Parathyroid adenoma (tissue), 2 donors: ENCODE measurements at regions not wholly inside any gene's neighbourhood (a gene's known extent, or its start where the extent isn't known, plus 50 kb on each side); places are given as distances from the start of the nearest gene placed in this dataset.

Experiments used
- H2AFZ ChIP-seq: fragments of 300-600 bp; sonication (generic); one replicate; pipeline ENCODE4 v1.7.0; 2017; ENCODE audit warnings: antibody characterized with exemption, mild to moderate bottlenecking
- H3K27ac ChIP-seq: fragments of 300-600 bp; sonication (generic); one replicate; pipeline ENCODE4 v1.7.0; 2017
- H3K27me3 ChIP-seq: fragments of 300-600 bp; sonication (generic); one replicate; pipeline ENCODE4 v1.7.0; 2017; ENCODE audit warnings: low read length; ENCODE audit not compliant: control insufficient read depth, insufficient read depth
- H3K36me3 ChIP-seq: fragments of 300-600 bp; sonication (generic); one replicate; pipeline ENCODE4 v1.7.0; 2017; ENCODE audit warnings: low read length; ENCODE audit not compliant: control insufficient read depth, insufficient read depth
- H3K4me1 ChIP-seq: fragments of 300-600 bp; sonication (generic); one replicate; pipeline ENCODE4 v1.7.0; 2017; ENCODE audit warnings: control low read depth
- H3K4me2 ChIP-seq: fragments of 300-600 bp; sonication (generic); one replicate; pipeline ENCODE4 v1.7.0; 2017; ENCODE audit warnings: low read length
- H3K4me3 ChIP-seq: fragments of 300-600 bp; sonication (generic); one replicate; pipeline ENCODE4 v1.7.0; 2017; ENCODE audit warnings: low read depth, low read length
- H3K79me2 ChIP-seq: fragments of 300-600 bp; sonication (generic); one replicate; pipeline ENCODE4 v1.7.0; 2017; ENCODE audit warnings: control low read depth
- H3K9ac ChIP-seq: fragments of 300-600 bp; sonication (generic); one replicate; pipeline ENCODE4 v1.7.0; 2017; ENCODE audit warnings: mild to moderate bottlenecking
- H3K9me3 ChIP-seq: fragments of 300-600 bp; sonication (generic); one replicate; pipeline ENCODE4 v1.7.0; 2017; ENCODE audit warnings: low read length; ENCODE audit not compliant: control insufficient read depth
- TF ChIP-seq, protein P1 (sequence below): fragments of 300-600 bp; sonication (generic); IDR thresholded peaks from one replicate; pipeline ENCODE4 v1.7.0; 2017; ENCODE audit warnings: antibody characterized with exemption, mild to moderate bottlenecking
- donor health status: primary hyperparathyroidism.

DNA sequence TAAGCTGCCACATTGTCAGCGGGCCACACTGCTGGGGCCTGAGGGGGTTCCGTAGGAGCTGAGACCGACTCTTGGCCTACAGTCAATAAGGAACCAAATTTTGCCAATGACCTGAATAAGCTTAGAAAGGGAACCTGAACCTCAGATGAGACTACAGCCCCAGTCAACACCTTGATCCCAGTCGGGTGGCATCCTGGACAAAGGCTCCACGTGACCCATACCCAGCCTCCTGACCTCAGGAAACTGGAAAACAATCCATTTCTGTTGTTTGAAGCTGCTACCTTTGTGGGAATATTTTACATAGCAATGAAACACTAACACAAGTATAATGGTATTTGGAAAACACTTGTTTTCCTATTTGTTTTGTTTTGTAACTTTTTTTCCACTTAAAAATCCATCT, 179.9 kb upstream of the RALGAPA2 start:
- TF ChIP-seq, protein P1, sequence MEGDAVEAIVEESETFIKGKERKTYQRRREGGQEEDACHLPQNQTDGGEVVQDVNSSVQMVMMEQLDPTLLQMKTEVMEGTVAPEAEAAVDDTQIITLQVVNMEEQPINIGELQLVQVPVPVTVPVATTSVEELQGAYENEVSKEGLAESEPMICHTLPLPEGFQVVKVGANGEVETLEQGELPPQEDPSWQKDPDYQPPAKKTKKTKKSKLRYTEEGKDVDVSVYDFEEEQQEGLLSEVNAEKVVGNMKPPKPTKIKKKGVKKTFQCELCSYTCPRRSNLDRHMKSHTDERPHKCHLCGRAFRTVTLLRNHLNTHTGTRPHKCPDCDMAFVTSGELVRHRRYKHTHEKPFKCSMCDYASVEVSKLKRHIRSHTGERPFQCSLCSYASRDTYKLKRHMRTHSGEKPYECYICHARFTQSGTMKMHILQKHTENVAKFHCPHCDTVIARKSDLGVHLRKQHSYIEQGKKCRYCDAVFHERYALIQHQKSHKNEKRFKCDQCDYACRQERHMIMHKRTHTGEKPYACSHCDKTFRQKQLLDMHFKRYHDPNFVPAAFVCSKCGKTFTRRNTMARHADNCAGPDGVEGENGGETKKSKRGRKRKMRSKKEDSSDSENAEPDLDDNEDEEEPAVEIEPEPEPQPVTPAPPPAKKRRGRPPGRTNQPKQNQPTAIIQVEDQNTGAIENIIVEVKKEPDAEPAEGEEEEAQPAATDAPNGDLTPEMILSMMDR = no peak

GRCh38 chr20:20890751-20891150, 178.3 kb upstream of the RALGAPA2 start:
- Histone ChIP-seq H3K4me1 (no peaks in the 10 kb centered on the region), H3K27me3 (no peaks in the 10 kb centered on the region), H3K36me3 (no peaks in the 10 kb centered on the region), H3K9ac (no peak overlapping the region), H3K27ac (no peak overlapping the region), H2AFZ (no peak overlapping the region), H3K4me2 (no peak overlapping the region), H3K9me3 (no peaks in the 10 kb centered on the region), H3K79me2 (no peaks in the 10 kb centered on the region), H3K4me3 (no peak overlapping the region)
- TF ChIP-seq, protein P1 = no peak

More for the DNA sequence above, 179.9 kb upstream of the RALGAPA2 start:
- Histone ChIP-seq H3K4me3 (no peak overlapping the region), H3K4me2 (no peak overlapping the region), H3K27ac (no peak overlapping the region), H3K4me1 (no peaks in the 10 kb centered on the region), H3K79me2 (no peaks in the 10 kb centered on the region), H3K9ac (no peak overlapping the region), H3K27me3 (no peaks in the 10 kb centered on the region), H3K36me3 (no peaks in the 10 kb centered on the region), H3K9me3 (no peaks in the 10 kb centered on the region), H2AFZ (no peak overlapping the region)

DNA sequence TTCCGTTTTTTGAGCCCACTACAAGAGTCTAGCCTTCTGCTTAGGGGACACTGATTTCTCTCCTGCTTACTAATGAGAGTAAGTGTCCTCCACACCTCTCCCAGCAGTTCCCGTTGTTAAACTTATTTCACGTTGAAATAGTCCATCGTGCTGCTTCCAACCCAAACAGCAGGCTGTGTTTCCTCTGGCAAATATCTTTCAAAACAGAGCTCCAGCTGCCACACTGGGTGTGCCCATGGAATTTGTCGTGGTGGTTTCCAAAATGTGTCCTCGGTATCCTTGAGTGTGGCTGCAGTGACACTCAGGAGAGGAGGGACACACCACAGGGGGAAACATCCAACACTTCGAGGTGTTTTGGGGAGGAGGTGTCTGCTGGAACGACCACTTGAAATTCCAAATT, 176.5 kb upstream of the RALGAPA2 start:
- H3K9me3 ChIP-seq = no peaks in the 10 kb centered on the region
- H3K4me3 ChIP-seq = no peak overlapping the region
- no peak overlapping the region for H2AFZ ChIP-seq
- H3K27me3 ChIP-seq = no peaks in the 10 kb centered on the region
- H3K4me2 ChIP-seq = no peak overlapping the region
- H3K4me1 ChIP-seq = no peaks in the 10 kb centered on the region
- no peaks in the 10 kb centered on the region for H3K79me2 ChIP-seq
- H3K27ac ChIP-seq = no peak overlapping the region
- H3K9ac ChIP-seq = no peak overlapping the region
- H3K36me3 ChIP-seq = no peaks in the 10 kb centered on the region
- TF ChIP-seq, protein P1 = no peak

GRCh38 chr20:20888266-20888656, 175.8 kb upstream of the RALGAPA2 start:
- Histone ChIP-seq H3K27me3 (no peaks in the 10 kb centered on the region), H3K36me3 (no peaks in the 10 kb centered on the region), H3K9ac (no peak overlapping the region), H3K27ac (no peak overlapping the region), H3K4me3 (no peak overlapping the region), H3K9me3 (no peaks in the 10 kb centered on the region), H3K79me2 (no peaks in the 10 kb centered on the region), H2AFZ (no peak overlapping the region), H3K4me1 (no peaks in the 10 kb centered on the region), H3K4me2 (no peak overlapping the region)
- TF ChIP-seq, protein P1 = no peak

- TF ChIP-seq, protein P1 = no peak
- Histone ChIP-seq H2AFZ (no peak overlapping the region), H3K36me3 (no peaks in the 10 kb centered on the region), H3K4me2 (no peak overlapping the region), H3K4me1 (no peaks in the 10 kb centered on the region), H3K9ac (no peak overlapping the region), H3K27ac (no peak overlapping the region), H3K4me3 (no peak overlapping the region), H3K79me2 (no peaks in the 10 kb centered on the region), H3K9me3 (no peaks in the 10 kb centered on the region), H3K27me3 (no peaks in the 10 kb centered on the region)
Measured at GRCh38 chr20:20887593-20888265, 175.3 kb upstream of the RALGAPA2 start.
